ENCODE measurements at regions not wholly inside any gene's neighbourhood (a gene's known extent, or its start where the extent isn't known, plus 50 kb on each side); places are given as distances from the start of the nearest gene placed in this dataset.
A peak's percentile ranks its signal among the peaks of the same experiment; 100 is the strongest.

GRCh38 chr16:9366048-9366969, 274.9 kb downstream of the HAPSTR1 start:
- no peaks in the 10 kb centered on the region for H3K9me3 ChIP-seq (replicated peaks in 1 of 11)

GRCh38 chr16:9370061-9370491, 278.6 kb downstream of the HAPSTR1 start:
- Histone ChIP-seq H3K9me3 (replicated peaks in 1 of 11) (no peaks in the 10 kb centered on the region; a peak in 1 of 22 replicates), H3K9ac (peak overlapping the region in 1 of 11 experiments; percentile 30; a peak in 1 of 22 replicates), H4K20me1 (no peaks in the 10 kb centered on the region), H3K4me3 (no peak overlapping the region), H3K4me1 (peaks cover 0 to 7% (median 0%) of the 10 kb centered on the region in 10 experiments; a peak in 1 of 20 replicates), H3K27ac (no peak overlapping the region), H3K36me3 (no peaks in the 10 kb centered on the region), H3K27me3 (no peaks in the 10 kb centered on the region), H3K4me2 (peak overlapping the region in 2 of 11 experiments; percentile 12 to 24; a peak in 1 of 22 replicates)
- no peak for TF ChIP-seq Cebpa-rat (IDR thresholded peaks at IDR 0.05)

More at GRCh38 chr16:9366048-9366969, 274.9 kb downstream of the HAPSTR1 start:
- Histone ChIP-seq H4K20me1 (no peaks in the 10 kb centered on the region), H3K4me1 (peaks cover 0 to 7% (median 0%) of the 10 kb centered on the region in 10 experiments; a peak in 1 of 20 replicates), H3K27ac (no peak overlapping the region), H3K36me3 (no peaks in the 10 kb centered on the region), H3K4me3 (no peak overlapping the region), H3K4me2 (no peak overlapping the region), H3K9ac (no peak overlapping the region), H3K27me3 (no peaks in the 10 kb centered on the region)
- TF ChIP-seq Cebpa-rat (IDR thresholded peaks at IDR 0.05): no peak

- Histone ChIP-seq H3K27ac (no peak overlapping the region), H3K4me2 (no peak overlapping the region), H3K27me3 (no peaks in the 10 kb centered on the region), H3K9me3 (replicated peaks in 1 of 11) (no peaks in the 10 kb centered on the region; a peak in 1 of 22 replicates), H3K4me3 (no peak overlapping the region), H3K36me3 (no peaks in the 10 kb centered on the region), H3K9ac (no peak overlapping the region), H4K20me1 (no peaks in the 10 kb centered on the region), H3K4me1 (peaks cover 0 to 12% (median 4%) of the 10 kb centered on the region in 10 experiments; a peak in 11 of 20 replicates)
- TF ChIP-seq Cebpa-rat (IDR thresholded peaks at IDR 0.05): no peak
Measured at GRCh38 chr16:9371713-9372448, 280.4 kb downstream of the HAPSTR1 start.

GRCh38 chr16:9372934-9373890, 281.8 kb downstream of the HAPSTR1 start:
- Histone ChIP-seq H3K4me2 (no peak overlapping the region), H3K4me1 (peaks cover 0 to 23% (median 9%) of the 10 kb centered on the region in 10 experiments; a peak in 11 of 20 replicates), H3K4me3 (no peak overlapping the region), H3K27ac (no peak overlapping the region), H3K27me3 (no peaks in the 10 kb centered on the region), H4K20me1 (no peaks in the 10 kb centered on the region), H3K9me3 (replicated peaks in 1 of 11) (no peaks in the 10 kb centered on the region; a peak in 1 of 22 replicates), H3K36me3 (no peaks in the 10 kb centered on the region), H3K9ac (no peak overlapping the region)
- TF ChIP-seq Cebpa-rat (IDR thresholded peaks at IDR 0.05): no peak

- peaks cover 0 to 31% (median 9%) of the 10 kb centered on the region in 10 experiments; a peak in 11 of 20 replicates for H3K4me1 ChIP-seq
- TF ChIP-seq Cebpa-rat (IDR thresholded peaks at IDR 0.05): no peak
Measured at GRCh38 chr16:9374061-9374460, 282.6 kb downstream of the HAPSTR1 start.

GRCh38 chr16:9378876-9379275, 287.4 kb downstream of the HAPSTR1 start:
- Histone ChIP-seq H3K4me2 (peak overlapping the region in 5 of 11 experiments; percentile 1 to 27 (median 20); a peak in 6 of 22 replicates), H3K36me3 (no peaks in the 10 kb centered on the region), H4K20me1 (no peaks in the 10 kb centered on the region), H3K4me1 (peaks cover 0 to 32% (median 9%) of the 10 kb centered on the region in 10 experiments; a peak in 11 of 20 replicates), H3K27me3 (no peaks in the 10 kb centered on the region), H3K9me3 (replicated peaks in 1 of 11) (peaks cover 0 to 4% (median 0%) of the 10 kb centered on the region in 11 experiments; a peak in 2 of 22 replicates), H3K27ac (no peak overlapping the region), H3K4me3 (no peak overlapping the region), H3K9ac (no peak overlapping the region)
- TF ChIP-seq Cebpa-rat (IDR thresholded peaks at IDR 0.05): no peak

More at GRCh38 chr16:9374061-9374460, 282.6 kb downstream of the HAPSTR1 start:
- Histone ChIP-seq H3K9ac (no peak overlapping the region), H3K4me3 (no peak overlapping the region), H4K20me1 (no peaks in the 10 kb centered on the region), H3K9me3 (replicated peaks in 1 of 11) (no peaks in the 10 kb centered on the region; a peak in 2 of 22 replicates), H3K27me3 (no peaks in the 10 kb centered on the region), H3K27ac (no peak overlapping the region), H3K4me2 (no peak overlapping the region), H3K36me3 (no peaks in the 10 kb centered on the region)

GRCh38 chr16:9380221-9380620, 288.8 kb downstream of the HAPSTR1 start:
- Histone ChIP-seq H3K9ac (no peak overlapping the region), H3K4me1 (peaks cover 0 to 32% (median 9%) of the 10 kb centered on the region in 10 experiments; a peak in 11 of 20 replicates), H3K4me2 (no peak overlapping the region), H3K36me3 (no peaks in the 10 kb centered on the region), H4K20me1 (no peaks in the 10 kb centered on the region), H3K4me3 (no peak overlapping the region), H3K27me3 (no peaks in the 10 kb centered on the region), H3K9me3 (replicated peaks in 1 of 11) (peaks cover 0 to 4% (median 0%) of the 10 kb centered on the region in 11 experiments; a peak in 3 of 22 replicates), H3K27ac (no peak overlapping the region)
- TF ChIP-seq Cebpa-rat (IDR thresholded peaks at IDR 0.05): no peak

- Histone ChIP-seq H3K27ac (no peak overlapping the region), H4K20me1 (no peaks in the 10 kb centered on the region), H3K4me1 (peaks cover 0 to 31% (median 8%) of the 10 kb centered on the region in 10 experiments; a peak in 11 of 20 replicates), H3K9ac (no peak overlapping the region), H3K9me3 (replicated peaks in 1 of 11) (peaks cover 0 to 15% (median 7%) of the 10 kb centered on the region in 11 experiments; a peak in 12 of 22 replicates), H3K36me3 (no peaks in the 10 kb centered on the region), H3K27me3 (no peaks in the 10 kb centered on the region), H3K4me2 (no peak overlapping the region), H3K4me3 (no peak overlapping the region)
- no peak for TF ChIP-seq Cebpa-rat (IDR thresholded peaks at IDR 0.05)
Measured at GRCh38 chr16:9381399-9381798, 290.0 kb downstream of the HAPSTR1 start.

Data from BLaER1 treated with 17β-estradiol and CSF1 and Interleukin-3, amounts not matched to agents 10 nM and 100 nM (cell line).